ENCODE measurements at regions not wholly inside any gene's neighbourhood (a gene's known extent, or its start where the extent isn't known, plus 50 kb on each side); places are given as distances from the start of the nearest gene placed in this dataset.

- no peak for DNase-seq (ENCODE audit: low spot score)
Measured at GRCh38 chr20:24815931-24816330, 133.1 kb upstream of the CST7 start.

GRCh38 chr20:24816431-24816830 lies 132.6 kb upstream of the CST7 start:
- no peak for DNase-seq (ENCODE audit: low spot score)

GRCh38 chr20:24816907-24817306 lies 132.2 kb upstream of the CST7 start:
- DNase-seq (ENCODE audit: low spot score), result no peak

- no peak for DNase-seq (ENCODE audit: low spot score)
Measured at GRCh38 chr20:24817351-24817750, 131.7 kb upstream of the CST7 start.

GRCh38 chr20:24818056-24818455 lies 131.0 kb upstream of the CST7 start:
- no peak for DNase-seq (ENCODE audit: low spot score)

- DNase-seq (ENCODE audit: low spot score), result no peak
Measured at GRCh38 chr20:24819331-24819965, 129.6 kb upstream of the CST7 start.

GRCh38 chr20:24820345-24820744 lies 128.7 kb upstream of the CST7 start:
- DNase-seq (ENCODE audit: low spot score), result no peak

GRCh38 chr20:24821391-24821790 lies 127.7 kb upstream of the CST7 start:
- no peak for DNase-seq (ENCODE audit: low spot score)

GRCh38 chr20:24823176-24823784 lies 125.8 kb upstream of the CST7 start:
- no peak for DNase-seq (ENCODE audit: low spot score)

- no peak for DNase-seq (ENCODE audit: low spot score)
Measured at GRCh38 chr20:24823989-24824693, 124.9 kb upstream of the CST7 start.

GRCh38 chr20:24825591-24825990 lies 123.5 kb upstream of the CST7 start:
- DNase-seq (ENCODE audit: low spot score), result no peak

GRCh38 chr20:24827603-24828295 lies 121.3 kb upstream of the CST7 start:
- no peak for DNase-seq (ENCODE audit: low spot score)

- DNase-seq (ENCODE audit: low spot score), result no peak
Measured at GRCh38 chr20:24828992-24829648, 119.9 kb upstream of the CST7 start.

GRCh38 chr20:24829649-24830370 lies 119.3 kb upstream of the CST7 start:
- no peak for DNase-seq (ENCODE audit: low spot score)

GRCh38 chr20:24830649-24831048 lies 118.4 kb upstream of the CST7 start:
- DNase-seq (ENCODE audit: low spot score), result no peak

GRCh38 chr20:24831232-24831631 lies 117.8 kb upstream of the CST7 start:
- no peak for DNase-seq (ENCODE audit: low spot score)

- no peak for DNase-seq (ENCODE audit: low spot score)
Measured at GRCh38 chr20:24832518-24832917, 116.6 kb upstream of the CST7 start.

GRCh38 chr20:24833592-24833991 lies 115.5 kb upstream of the CST7 start:
- DNase-seq (ENCODE audit: low spot score), result no peak

GRCh38 chr20:24834310-24834709 lies 114.8 kb upstream of the CST7 start:
- no peak for DNase-seq (ENCODE audit: low spot score)

GRCh38 chr20:24835195-24835594 lies 113.9 kb upstream of the CST7 start:
- no peak for DNase-seq (ENCODE audit: low spot score)

- DNase-seq (ENCODE audit: low spot score), result no peak
Measured at GRCh38 chr20:24836041-24836533, 113.0 kb upstream of the CST7 start.
